ENCODE measurements at regions not wholly inside any gene's neighbourhood (a gene's known extent, or its start where the extent isn't known, plus 50 kb on each side); places are given as distances from the start of the nearest gene placed in this dataset.

DNA sequence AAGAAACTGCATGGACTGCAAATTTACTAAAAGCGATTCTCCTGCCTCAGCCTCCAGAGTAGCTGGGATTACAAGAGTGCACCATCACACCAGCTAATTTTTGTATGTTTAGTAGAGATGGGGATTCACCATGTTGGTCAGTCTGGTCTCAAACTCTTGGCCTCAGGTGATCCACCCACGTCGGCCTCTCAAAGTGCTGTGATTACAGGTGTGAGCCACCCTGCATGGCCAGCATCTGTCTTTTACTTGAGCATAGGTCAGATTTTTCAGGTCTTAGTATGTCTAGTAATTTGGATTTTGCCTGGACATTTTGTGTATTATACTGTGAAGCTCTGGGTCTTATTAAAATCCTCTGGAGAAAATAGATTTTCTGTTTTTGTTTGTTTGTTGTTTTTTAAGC lies 277.8 kb upstream of the VLDLR start:
- TF ChIP-seq EZH2 (IDR thresholded peaks at IDR 0.05; ENCODE audit: insufficient read depth, poor library complexity, severe bottlenecking) (no peak), EZH2phosphoT487 (IDR thresholded peaks at IDR 0.05; ENCODE audit: insufficient read depth, low read depth) (no peak)

All from GM23248 (cell line).